ENCODE measurements at regions not wholly inside any gene's neighbourhood (a gene's known extent, or its start where the extent isn't known, plus 50 kb on each side); places are given as distances from the start of the nearest gene placed in this dataset.

GRCh38 chr2:19776941-19777514 is 124.8 kb downstream of the TTC32 start:
- no peak for DNase-seq

GRCh38 chr2:19775838-19776237 is 125.9 kb downstream of the TTC32 start:
- DNase-seq, result no peak

GRCh38 chr2:19775315-19775714 is 126.5 kb downstream of the TTC32 start:
- no peak for DNase-seq

- no peak for DNase-seq
Observed at GRCh38 chr2:19774805-19775176, 127.0 kb downstream of the TTC32 start.

- no peak for DNase-seq
Observed at GRCh38 chr2:19772981-19773380, 128.8 kb downstream of the TTC32 start.

GRCh38 chr2:19769513-19769912 is 132.3 kb downstream of the TTC32 start:
- DNase-seq, result no peak

GRCh38 chr2:19767899-19768298 is 133.9 kb downstream of the TTC32 start:
- no peak for DNase-seq

- no peak for DNase-seq
Observed at GRCh38 chr2:19764998-19765397, 136.8 kb downstream of the TTC32 start.

- no peak for DNase-seq
Observed at GRCh38 chr2:19763731-19764130, 138.1 kb downstream of the TTC32 start.

GRCh38 chr2:19762959-19763605 is 138.7 kb downstream of the TTC32 start:
- no peak for DNase-seq

- DNase-seq, result no peak
Observed at GRCh38 chr2:19762142-19762541, 139.6 kb downstream of the TTC32 start.

- DNase-seq, result no peak
Observed at GRCh38 chr2:19759880-19760279, 141.9 kb downstream of the TTC32 start.

- DNase-seq, result no peak
Observed at GRCh38 chr2:19758658-19759057, 143.1 kb downstream of the TTC32 start.

GRCh38 chr2:19757586-19757985 is 144.2 kb downstream of the TTC32 start:
- DNase-seq, result no peak

GRCh38 chr2:19754907-19755306 is 146.9 kb downstream of the TTC32 start:
- no peak for DNase-seq

GRCh38 chr2:19753818-19754217 is 148.0 kb downstream of the TTC32 start:
- no peak for DNase-seq

- DNase-seq, result no peak
Observed at GRCh38 chr2:19753314-19753713, 148.5 kb downstream of the TTC32 start.

GRCh38 chr2:19752500-19752899 is 149.3 kb downstream of the TTC32 start:
- no peak for DNase-seq

GRCh38 chr2:19751631-19752030 is 150.2 kb downstream of the TTC32 start:
- DNase-seq, result no peak

- DNase-seq, result no peak
Observed at GRCh38 chr2:19750136-19750535, 151.6 kb downstream of the TTC32 start.

- DNase-seq, result no peak
Observed at GRCh38 chr2:19749507-19749836, 152.3 kb downstream of the TTC32 start.

GRCh38 chr2:19748711-19749506 is 152.9 kb downstream of the TTC32 start:
- no peak for DNase-seq

GRCh38 chr2:19748073-19748375 is 153.8 kb downstream of the TTC32 start:
- no peak for DNase-seq

GRCh38 chr2:19747310-19748072 is 154.3 kb downstream of the TTC32 start:
- DNase-seq, result no peak
